HG02840 (cell line): ENCODE measurements at regions not wholly inside any gene's neighbourhood (a gene's known extent, or its start where the extent isn't known, plus 50 kb on each side); places are given as distances from the start of the nearest gene placed in this dataset.

Source experiments
- ATAC-seq: cut with Tn5 transposase; IDR thresholded peaks from one replicate; pipeline ENCODE4 v1.9.1; 2021; ENCODE audit warnings: mild to moderate bottlenecking, moderate library complexity, moderate number of reproducible peaks; ENCODE audit not compliant: unreplicated experiment, low FRiP score

- no peak for ATAC-seq
These were observed 520.6 kb downstream of the METTL4 start for GRCh38 chr18:2050702-2051201.

DNA sequence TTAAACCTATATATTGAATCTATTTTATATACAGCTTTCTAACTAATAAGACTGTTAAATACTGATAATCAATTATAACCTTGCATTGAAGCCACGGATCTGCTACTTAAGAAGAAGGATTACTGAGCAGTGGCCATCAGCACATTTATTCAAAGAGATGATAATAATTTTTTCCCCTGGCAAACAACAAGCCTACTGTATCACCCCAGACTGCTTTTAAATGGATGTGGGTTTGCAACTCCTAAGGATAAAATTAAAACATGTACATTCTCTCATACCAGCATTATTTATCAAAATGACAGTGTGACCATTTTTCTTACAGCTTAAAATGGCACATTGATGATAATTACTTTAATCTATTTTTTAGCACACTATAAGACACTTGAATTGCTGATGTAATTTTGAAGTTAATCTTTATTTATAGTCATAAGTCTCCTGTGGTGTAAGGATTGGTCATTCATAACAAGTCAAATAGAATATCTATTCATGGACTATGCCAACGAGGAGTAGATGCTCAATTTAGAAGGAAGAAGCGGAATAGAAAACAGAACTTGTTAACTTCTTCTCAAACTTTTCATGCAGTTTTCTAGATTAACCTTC lies 517.7 kb downstream of the METTL4 start:
- no peak for ATAC-seq

- ATAC-seq, result no peak
These were observed 512.0 kb downstream of the METTL4 start for GRCh38 chr18:2059336-2059735.

DNA sequence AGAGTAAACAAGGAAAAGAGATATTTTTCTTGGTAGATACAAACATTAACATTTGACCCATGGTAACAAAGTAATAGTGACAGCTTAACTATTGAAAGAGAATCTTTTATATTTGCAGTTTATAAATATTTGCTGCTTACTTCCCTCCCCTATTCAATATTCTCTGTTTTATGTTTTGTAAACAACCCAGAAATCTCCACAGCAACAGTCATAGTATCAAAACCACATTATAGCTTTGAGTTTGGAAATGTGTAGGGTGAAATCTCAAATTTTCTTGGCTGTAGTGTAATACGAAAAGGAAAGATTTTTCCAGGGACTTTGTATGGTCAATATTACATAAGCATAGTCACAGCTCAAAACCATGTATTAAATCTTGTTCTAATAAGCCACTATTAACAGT lies 511.2 kb downstream of the METTL4 start:
- ATAC-seq, result no peak

DNA sequence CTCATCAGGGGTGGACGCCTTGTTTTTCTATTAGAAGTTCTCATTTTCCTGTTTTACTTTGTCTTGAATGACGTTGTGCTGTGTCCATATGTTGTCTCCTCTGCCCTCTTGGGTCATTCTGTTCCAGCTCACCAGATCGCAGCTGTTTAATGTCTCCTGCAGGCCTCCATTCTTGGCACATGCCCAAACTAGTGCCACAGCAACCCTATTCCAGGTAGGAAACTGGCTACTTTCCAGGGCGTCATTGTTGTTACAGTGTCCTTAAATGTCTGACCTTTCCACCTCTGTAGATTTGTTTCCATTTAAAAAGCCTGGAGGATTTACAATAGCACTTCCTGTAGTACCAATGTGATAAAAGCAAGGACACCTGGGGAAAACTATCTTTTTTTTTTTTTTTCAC lies 500.7 kb downstream of the METTL4 start:
- ATAC-seq, result no peak

DNA sequence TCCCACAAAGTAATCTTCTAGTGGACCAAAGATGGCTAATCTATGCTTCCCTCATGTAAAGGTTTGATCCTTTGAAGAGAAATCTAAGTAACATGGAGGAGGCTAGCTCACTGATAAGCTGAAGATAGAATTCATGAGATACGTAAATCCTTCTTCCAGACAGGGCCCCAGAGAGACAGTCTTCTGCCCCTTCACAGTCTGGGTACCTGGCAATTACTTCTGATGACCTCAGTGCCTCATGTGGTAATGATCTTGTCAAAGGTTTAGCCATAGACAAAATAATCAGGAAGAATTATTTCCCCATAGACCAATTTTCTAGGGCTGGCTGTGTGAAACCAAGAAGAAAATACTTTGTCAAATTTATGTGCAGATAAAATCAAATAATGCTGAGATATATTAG lies 495.8 kb downstream of the METTL4 start:
- ATAC-seq, result no peak

DNA sequence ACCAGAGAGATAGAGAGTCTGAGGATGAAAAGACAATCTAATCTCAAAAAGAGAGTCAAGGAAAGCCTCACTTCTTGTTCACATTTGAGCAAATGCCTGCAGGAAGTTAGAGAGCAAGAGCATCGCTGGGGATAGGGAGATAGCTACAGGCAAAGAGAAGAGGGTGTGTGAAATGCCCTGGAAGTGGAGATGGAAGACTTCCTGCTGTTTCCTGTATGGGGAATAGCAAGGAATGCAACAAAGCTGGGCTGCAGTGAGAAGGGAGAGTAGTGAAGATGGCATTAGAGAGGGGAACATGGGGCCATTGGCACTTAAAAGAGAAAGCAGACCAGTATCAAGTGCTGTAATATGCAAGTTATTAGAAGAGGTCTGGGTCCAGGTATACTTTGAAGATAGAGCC lies 488.6 kb downstream of the METTL4 start:
- no peak for ATAC-seq

- ATAC-seq, result no peak
These were observed 487.6 kb downstream of the METTL4 start for GRCh38 chr18:2083691-2084090.

- no peak for ATAC-seq
These were observed 484.9 kb downstream of the METTL4 start for GRCh38 chr18:2086439-2086838.

DNA sequence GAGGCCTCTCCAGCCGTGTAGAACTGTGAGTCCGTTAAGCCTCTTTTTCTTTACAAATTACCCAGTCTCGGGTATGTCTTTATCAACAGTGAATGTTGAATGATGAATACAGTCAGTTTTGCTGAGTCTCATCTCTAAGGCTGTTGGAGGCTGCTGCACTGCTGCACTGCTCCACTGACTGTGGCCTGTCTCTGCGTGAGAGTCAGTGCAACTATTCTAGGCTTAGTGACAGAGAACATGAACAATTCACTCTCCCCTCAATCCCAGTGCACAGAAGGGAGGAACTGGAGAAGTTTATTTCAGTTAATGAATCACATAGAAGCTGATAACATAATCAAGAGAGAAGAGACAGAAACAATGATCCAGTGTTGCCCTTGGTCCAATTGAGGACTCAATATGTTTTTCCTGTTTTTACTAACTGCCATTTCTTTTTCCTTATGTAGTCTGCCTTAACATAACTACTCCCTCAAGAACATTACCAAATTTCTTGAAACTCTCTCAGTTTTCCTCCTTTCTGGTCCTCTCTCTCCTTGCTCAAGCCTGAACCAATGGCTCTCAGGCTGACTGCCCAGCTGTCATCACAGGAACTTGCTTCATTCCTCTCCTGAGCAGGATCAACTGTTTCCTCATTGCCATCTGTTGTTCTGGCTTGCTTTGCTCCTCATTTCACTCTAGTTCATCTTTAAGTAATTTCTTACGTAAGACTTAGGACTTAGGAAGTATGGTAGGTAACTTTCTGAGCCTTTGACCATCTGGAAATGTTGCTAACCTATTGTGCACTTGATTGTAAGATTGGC lies 483.2 kb downstream of the METTL4 start:
- no peak for ATAC-seq

DNA sequence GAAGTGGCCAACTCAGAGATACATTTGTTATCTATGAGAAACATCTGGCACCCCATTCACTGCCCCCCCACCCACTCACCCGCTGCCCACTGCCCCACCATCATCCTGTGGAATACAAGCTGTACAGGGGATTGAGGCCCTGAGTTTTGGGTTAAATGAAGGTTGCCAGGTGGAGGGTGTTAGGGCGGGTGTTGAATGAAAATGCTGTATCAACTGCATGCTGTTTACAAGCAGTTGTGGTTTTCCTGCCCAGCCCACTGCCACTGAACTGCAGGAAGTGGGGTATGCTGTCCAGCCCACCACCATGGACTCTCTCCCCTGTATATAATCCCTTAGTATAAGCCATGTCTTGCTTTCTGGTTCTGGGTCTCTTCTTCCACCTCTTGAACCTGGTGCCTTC lies 481.9 kb downstream of the METTL4 start:
- ATAC-seq, result no peak

GRCh38 chr18:2091937-2092336 lies 479.4 kb downstream of the METTL4 start:
- ATAC-seq, result no peak

GRCh38 chr18:2096551-2096950 lies 474.8 kb downstream of the METTL4 start:
- no peak for ATAC-seq

DNA sequence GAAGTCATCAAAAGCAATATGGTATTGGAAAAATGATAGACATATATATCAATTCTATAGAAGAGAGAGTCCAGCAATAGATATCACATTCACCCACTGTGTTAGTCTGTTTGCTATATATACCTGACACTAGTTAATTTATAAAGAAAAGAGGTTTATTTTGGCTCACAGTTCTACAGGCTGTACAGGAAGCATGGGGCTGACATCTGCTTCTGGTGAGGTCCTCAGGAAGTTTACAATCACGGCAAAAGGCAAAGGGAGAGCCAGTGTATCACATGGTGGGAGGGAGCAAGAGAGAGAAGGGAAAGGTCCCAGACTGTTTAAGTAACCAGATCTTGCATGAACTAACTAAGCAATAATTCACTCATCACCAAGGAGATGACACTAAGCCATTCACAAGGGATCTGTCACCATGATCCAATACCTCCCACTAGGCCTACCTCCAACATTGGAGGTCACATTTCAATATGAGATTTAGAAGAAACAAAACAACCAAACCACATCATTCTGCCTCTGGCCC lies 470.6 kb downstream of the METTL4 start:
- ATAC-seq, result no peak

DNA sequence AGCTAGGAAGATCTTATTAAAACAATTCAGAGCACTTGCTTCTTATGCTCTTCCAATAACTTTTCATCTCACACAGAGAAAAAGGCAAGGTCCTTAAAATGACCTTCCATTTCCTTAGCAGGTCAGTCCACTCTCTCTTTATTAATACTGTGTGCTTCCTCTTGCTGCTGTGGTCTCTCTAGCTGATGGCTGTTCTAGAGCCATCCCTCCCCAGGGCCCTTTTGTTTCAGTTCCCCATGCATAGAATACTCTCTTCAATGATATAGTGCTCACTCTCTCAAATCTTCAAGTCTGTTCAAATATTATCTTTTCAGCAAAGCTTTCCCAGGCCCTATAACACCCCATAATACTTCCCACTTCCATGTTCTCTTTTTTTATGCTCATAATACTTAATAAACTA lies 469.3 kb downstream of the METTL4 start:
- no peak for ATAC-seq

DNA sequence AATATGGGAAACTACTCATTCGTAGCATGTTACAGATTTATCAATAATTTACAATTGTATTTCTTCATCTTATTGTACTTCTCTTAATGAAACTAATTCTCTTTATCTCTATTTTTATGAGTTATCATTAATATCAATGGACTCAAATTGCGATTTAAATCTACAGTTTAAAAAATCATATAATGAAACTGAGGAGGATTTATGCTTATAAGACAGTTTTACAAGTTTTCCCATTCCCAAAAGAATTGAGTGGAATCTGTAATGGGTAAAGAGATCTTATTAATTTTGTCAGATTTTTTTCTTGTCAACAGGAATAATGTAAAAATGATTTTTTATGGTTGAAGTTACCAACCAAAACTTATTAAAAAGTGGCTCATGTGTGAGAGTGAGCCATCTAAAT lies 468.0 kb downstream of the METTL4 start:
- no peak for ATAC-seq

DNA sequence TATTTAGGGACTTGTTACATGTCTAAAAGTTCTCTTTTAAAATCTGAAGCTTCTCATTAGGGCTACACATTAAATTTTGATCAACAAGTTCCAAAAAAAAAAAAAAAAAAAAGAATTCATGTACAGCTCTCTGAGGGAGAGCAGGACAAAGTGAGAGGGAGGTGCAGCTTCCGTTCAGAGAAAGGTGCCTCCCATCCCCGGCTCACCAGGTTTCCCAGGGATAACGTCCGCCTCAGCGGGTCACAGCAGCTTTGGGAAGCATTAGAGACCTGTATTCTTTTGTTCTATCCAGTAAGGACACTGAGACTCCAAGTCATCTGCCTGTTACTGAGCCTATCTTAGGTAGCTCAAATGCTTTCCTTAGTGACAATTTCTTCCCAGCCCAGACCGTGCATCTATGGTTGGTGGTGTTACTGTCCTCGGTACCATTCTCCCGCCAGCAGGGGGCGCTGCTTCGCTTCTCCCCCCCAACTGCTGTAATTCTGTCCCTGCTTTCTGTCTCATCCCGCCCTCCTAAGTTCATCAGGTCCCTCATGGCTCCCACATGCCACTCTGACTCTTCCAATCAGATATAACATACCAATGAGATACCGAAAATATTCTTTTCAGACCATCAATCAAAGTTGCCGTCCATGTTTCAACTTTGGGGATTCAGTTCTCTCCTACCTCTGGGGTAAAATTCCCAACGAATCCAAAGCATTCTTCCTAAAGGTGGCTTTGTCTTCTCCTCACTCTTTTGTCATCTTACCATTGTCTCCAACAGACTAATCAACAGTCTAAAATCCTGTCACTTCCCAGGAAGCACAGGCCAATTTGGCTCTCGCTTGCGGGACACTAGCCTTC lies 466.5 kb downstream of the METTL4 start:
- ATAC-seq, result peak; percentile 60

- no peak for ATAC-seq
These were observed 462.7 kb downstream of the METTL4 start for GRCh38 chr18:2108591-2108990.

DNA sequence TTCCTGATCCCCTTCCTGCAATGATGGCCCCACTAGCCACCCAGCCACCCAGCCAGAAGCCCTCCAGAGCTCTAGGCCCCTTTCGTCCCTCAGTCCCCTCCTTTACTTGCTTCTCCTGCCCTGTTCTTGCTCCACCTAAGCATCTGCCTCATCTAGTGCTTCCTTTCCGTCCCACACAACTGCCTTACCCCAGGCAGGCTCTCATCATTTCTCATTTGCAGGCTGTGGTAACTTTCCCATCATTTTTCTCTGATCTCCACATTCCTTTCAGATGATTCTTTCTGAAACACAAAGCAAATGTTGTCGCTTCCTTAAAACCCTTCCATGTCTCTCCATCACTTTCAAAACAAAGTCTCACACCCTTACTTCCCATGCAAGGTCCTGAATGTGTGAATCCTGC lies 459.8 kb downstream of the METTL4 start:
- no peak for ATAC-seq

GRCh38 chr18:2112435-2113045 lies 458.8 kb downstream of the METTL4 start:
- ATAC-seq, result no peak

DNA sequence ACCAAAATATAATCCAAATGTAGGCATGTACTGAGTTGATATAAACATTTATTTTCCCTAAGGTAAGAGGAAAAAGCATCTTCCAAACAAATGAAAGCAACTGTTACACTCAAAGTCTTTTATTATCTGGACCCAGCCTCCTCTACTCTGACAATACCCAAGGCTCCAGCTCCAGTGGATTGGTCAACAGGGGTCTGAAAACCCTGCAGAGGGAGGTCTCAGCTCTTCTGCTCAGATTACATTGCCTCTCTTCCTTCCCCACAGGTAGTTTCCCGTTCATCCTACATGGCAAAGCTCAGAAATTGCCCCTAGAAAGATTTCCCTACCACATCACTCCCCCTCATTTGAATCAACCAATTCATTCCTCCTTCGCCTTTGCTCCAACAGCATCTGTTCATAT lies 457.0 kb downstream of the METTL4 start:
- no peak for ATAC-seq
